HFFc6 (cell line): ENCODE measurements at regions not wholly inside any gene's neighbourhood (a gene's known extent, or its start where the extent isn't known, plus 50 kb on each side); places are given as distances from the start of the nearest gene placed in this dataset.

Experiments
- DNase-seq: peaks from one replicate; pipeline ENCODE4 v3.0.0-alpha.2; 2018
- H3K27ac Mint-ChIP-seq: 2 replicates; pipeline ENCODE4 v1.8.0; 2020; ENCODE audit warnings: mild to moderate bottlenecking, mixed read lengths
- H3K27me3 Mint-ChIP-seq: 2 replicates; pipeline ENCODE4 v1.8.0; 2021; ENCODE audit warnings: mild to moderate bottlenecking, moderate library complexity, mixed read lengths; ENCODE audit not compliant: insufficient read depth
- H3K36me3 Mint-ChIP-seq: 2 replicates; pipeline ENCODE4 v1.8.0; 2021; ENCODE audit warnings: low read depth, mixed read lengths
- H3K4me1 Mint-ChIP-seq: 2 replicates; pipeline ENCODE4 v1.8.0; 2020; ENCODE audit warnings: low read depth, mixed read lengths
- H3K4me3 Mint-ChIP-seq: 2 replicates; pipeline ENCODE4 v1.8.0; 2020; ENCODE audit warnings: mild to moderate bottlenecking, moderate library complexity, mixed read lengths
- H3K9me3 Mint-ChIP-seq: 2 replicates; pipeline ENCODE4 v1.8.0; 2020; ENCODE audit warnings: mild to moderate bottlenecking, mixed read lengths
- TF ChIP-seq, protein P1 (sequence below): fragments of 200-600 bp; sonication (generic); IDR thresholded peaks from 2 replicates; pipeline ENCODE4 v1.5.0; 2021; ENCODE audit warnings: antibody characterized with exemption, mild to moderate bottlenecking

GRCh38 chr13:53143757-53144339 lies 115.2 kb downstream of the OLFM4 start:
- peaks cover 28% of the 10 kb centered on the region for H3K9me3 Mint-ChIP-seq
- H3K27me3 Mint-ChIP-seq: no peaks in the 10 kb centered on the region
- no peak overlapping the region for H3K27ac Mint-ChIP-seq
- no peaks in the 10 kb centered on the region for H3K36me3 Mint-ChIP-seq
- TF ChIP-seq, protein P1, sequence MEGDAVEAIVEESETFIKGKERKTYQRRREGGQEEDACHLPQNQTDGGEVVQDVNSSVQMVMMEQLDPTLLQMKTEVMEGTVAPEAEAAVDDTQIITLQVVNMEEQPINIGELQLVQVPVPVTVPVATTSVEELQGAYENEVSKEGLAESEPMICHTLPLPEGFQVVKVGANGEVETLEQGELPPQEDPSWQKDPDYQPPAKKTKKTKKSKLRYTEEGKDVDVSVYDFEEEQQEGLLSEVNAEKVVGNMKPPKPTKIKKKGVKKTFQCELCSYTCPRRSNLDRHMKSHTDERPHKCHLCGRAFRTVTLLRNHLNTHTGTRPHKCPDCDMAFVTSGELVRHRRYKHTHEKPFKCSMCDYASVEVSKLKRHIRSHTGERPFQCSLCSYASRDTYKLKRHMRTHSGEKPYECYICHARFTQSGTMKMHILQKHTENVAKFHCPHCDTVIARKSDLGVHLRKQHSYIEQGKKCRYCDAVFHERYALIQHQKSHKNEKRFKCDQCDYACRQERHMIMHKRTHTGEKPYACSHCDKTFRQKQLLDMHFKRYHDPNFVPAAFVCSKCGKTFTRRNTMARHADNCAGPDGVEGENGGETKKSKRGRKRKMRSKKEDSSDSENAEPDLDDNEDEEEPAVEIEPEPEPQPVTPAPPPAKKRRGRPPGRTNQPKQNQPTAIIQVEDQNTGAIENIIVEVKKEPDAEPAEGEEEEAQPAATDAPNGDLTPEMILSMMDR: no peak
- DNase-seq: no peak
- H3K4me1 Mint-ChIP-seq: no peaks in the 10 kb centered on the region
- H3K4me3 Mint-ChIP-seq: no peak overlapping the region

DNA sequence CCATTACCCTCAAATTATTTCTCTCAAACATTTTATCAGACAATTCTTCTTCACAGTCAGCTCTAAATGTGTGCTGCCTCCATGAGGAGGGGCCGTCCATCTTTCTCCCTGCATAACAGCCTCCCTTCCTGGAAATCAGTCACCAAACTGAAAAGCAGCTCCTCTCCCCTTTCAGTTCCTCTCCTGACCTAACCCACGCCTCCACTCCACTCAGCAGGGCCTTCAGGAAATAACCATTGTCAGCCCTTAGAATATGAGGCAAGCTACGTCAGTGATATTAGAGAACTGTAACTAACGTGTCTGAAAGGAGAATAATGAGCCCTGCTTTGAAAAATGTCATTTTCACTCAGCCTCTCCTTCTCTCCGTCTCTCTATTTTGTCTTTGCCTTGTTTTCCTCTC lies 116.2 kb downstream of the OLFM4 start:
- Mint-ChIP-seq H3K27me3 (no peaks in the 10 kb centered on the region), H3K4me3 (no peak overlapping the region), H3K27ac (no peak overlapping the region), H3K36me3 (no peaks in the 10 kb centered on the region), H3K4me1 (no peaks in the 10 kb centered on the region), H3K9me3 (peaks cover 24% of the 10 kb centered on the region)
- TF ChIP-seq, protein P1: no peak
- DNase-seq: no peak

DNA sequence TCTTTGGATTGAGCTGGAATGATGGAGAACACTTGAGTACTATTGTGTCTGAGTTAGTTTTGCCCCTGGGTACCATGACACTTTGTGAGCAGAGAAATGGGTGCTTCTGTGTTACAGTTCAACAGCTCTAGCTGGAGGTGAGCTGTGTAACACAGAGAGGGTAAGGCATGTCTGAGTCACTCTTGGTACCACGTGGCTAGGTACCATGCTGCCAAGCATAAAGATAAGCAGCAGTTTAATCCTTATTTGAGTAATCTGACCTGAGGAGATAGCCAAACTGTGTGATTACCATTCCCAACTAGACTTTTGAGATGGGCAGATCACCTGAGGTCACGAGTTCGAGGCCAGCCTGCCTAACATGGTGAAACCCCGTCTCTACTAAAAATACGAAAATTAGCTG lies 122.0 kb downstream of the OLFM4 start:
- no peak for DNase-seq
- Mint-ChIP-seq H3K9me3 (peaks cover 33% of the 10 kb centered on the region), H3K36me3 (peaks cover 4% of the 10 kb centered on the region; the same call in 1 of the 2 replicates), H3K4me3 (no peak overlapping the region), H3K4me1 (no peaks in the 10 kb centered on the region), H3K27me3 (no peaks in the 10 kb centered on the region), H3K27ac (no peak overlapping the region)
- TF ChIP-seq, protein P1: no peak

GRCh38 chr13:53151336-53152056 lies 122.9 kb downstream of the OLFM4 start:
- H3K36me3 Mint-ChIP-seq: peaks cover 4% of the 10 kb centered on the region; the same call in 1 of the 2 replicates
- no peak overlapping the region for H3K4me3 Mint-ChIP-seq
- H3K27me3 Mint-ChIP-seq: no peaks in the 10 kb centered on the region
- no peak overlapping the region for H3K27ac Mint-ChIP-seq
- peaks cover 24% of the 10 kb centered on the region for H3K9me3 Mint-ChIP-seq
- no peaks in the 10 kb centered on the region for H3K4me1 Mint-ChIP-seq
- TF ChIP-seq, protein P1: peak; percentile 41; the same call in 1 of the 2 replicates
- DNase-seq: no peak

DNA sequence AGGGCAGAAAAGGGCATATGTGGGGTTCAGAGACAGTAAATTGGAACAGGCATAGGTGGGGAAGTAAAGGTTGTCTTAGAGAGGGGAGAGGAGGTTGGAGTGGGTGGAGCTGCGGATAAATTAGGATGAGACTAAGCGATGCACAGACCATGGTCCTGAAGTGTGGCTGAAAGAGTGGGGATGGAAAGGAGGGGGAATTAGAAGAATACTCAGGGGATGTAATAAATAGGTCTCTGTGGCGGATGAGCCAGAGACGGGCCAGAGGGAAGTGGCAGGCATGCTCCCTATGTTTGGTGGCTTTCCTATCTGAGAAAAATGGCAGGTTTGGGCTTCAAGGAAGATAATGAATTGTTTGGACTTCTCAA lies 123.4 kb downstream of the OLFM4 start:
- peaks cover 4% of the 10 kb centered on the region; the same call in 1 of the 2 replicates for H3K36me3 Mint-ChIP-seq
- TF ChIP-seq, protein P1: no peak
- H3K27ac Mint-ChIP-seq: no peak overlapping the region
- DNase-seq: no peak
- no peaks in the 10 kb centered on the region for H3K27me3 Mint-ChIP-seq
- no peaks in the 10 kb centered on the region for H3K4me1 Mint-ChIP-seq
- no peak overlapping the region for H3K4me3 Mint-ChIP-seq
- peaks cover 28% of the 10 kb centered on the region for H3K9me3 Mint-ChIP-seq
